Fibroblast of villous mesenchyme (primary cell): ENCODE measurements at regions not wholly inside any gene's neighbourhood (a gene's known extent, or its start where the extent isn't known, plus 50 kb on each side); places are given as distances from the start of the nearest gene placed in this dataset.
"Not testable (repeated sequence)": the region's sequence is repeated elsewhere in the genome, so short reads cannot be mapped to it uniquely, and the experiment has no call there.

Experiments used
- DNase-seq: peaks from one replicate; pipeline ENCODE4 v3.0.0-alpha.2; 2010; ENCODE audit warnings: low read depth
- H3K4me3 ChIP-seq: 2 replicates; pipeline ENCODE4 v1.5.1; 2011; ENCODE audit warnings: low read depth, mild to moderate bottlenecking, low read length
- CTCF ChIP-seq: IDR thresholded peaks from 2 replicates; pipeline ENCODE4 v1.5.1; 2012; ENCODE audit warnings: low read depth, mild to moderate bottlenecking, low read length; ENCODE audit not compliant: insufficient read depth

- TF ChIP-seq CTCF, result no peak
These were observed 308.4 kb upstream of the STXBP6 start for GRCh38 chr14:25358330-25358729.

GRCh38 chr14:25351269-25351668, 301.3 kb upstream of the STXBP6 start:
- no peak for TF ChIP-seq CTCF

More at GRCh38 chr14:25358330-25358729, 308.4 kb upstream of the STXBP6 start:
- no peak overlapping the region for H3K4me3 ChIP-seq
- DNase-seq, result no peak

GRCh38 chr14:25350802-25351201, 300.9 kb upstream of the STXBP6 start:
- no peak for DNase-seq
- H3K4me3 ChIP-seq, result no peak overlapping the region
- no peak for TF ChIP-seq CTCF

More at GRCh38 chr14:25351269-25351668, 301.3 kb upstream of the STXBP6 start:
- DNase-seq, result no peak
- H3K4me3 ChIP-seq, result no peak overlapping the region

- no peak for TF ChIP-seq CTCF
- DNase-seq, result no peak
- no peak overlapping the region for H3K4me3 ChIP-seq
These were observed 300.1 kb upstream of the STXBP6 start for GRCh38 chr14:25350021-25350420.

GRCh38 chr14:25349269-25349668, 299.3 kb upstream of the STXBP6 start:
- no peak for TF ChIP-seq CTCF
- no peak overlapping the region for H3K4me3 ChIP-seq
- no peak for DNase-seq

- TF ChIP-seq CTCF, result no peak
- DNase-seq, result no peak
These were observed 290.9 kb upstream of the STXBP6 start for GRCh38 chr14:25340882-25341281.

GRCh38 chr14:25322784-25323183, 272.8 kb upstream of the STXBP6 start:
- no peak overlapping the region for H3K4me3 ChIP-seq

More at GRCh38 chr14:25340882-25341281, 290.9 kb upstream of the STXBP6 start:
- no peak overlapping the region for H3K4me3 ChIP-seq

GRCh38 chr14:25316007-25316406, 266.1 kb upstream of the STXBP6 start:
- not testable (repeated sequence) for H3K4me3 ChIP-seq

More at GRCh38 chr14:25322784-25323183, 272.8 kb upstream of the STXBP6 start:
- no peak for TF ChIP-seq CTCF
- DNase-seq, result no peak

More at GRCh38 chr14:25316007-25316406, 266.1 kb upstream of the STXBP6 start:
- DNase-seq, result not testable (repeated sequence)
